ENCODE measurements at regions not wholly inside any gene's neighbourhood (a gene's known extent, or its start where the extent isn't known, plus 50 kb on each side); places are given as distances from the start of the nearest gene placed in this dataset.
"Not testable (repeated sequence)": the region's sequence is repeated elsewhere in the genome, so short reads cannot be mapped to it uniquely, and the experiment has no call there.

GRCh38 chr3:6066397-6066796, 794.5 kb upstream of the GRM7 start:
- dilution Hi-C loops (cut with MboI; ENCODE audit: extremely low pct_ligation_motif_present, low sequenced_read_pairs) (no loop called here), intact Hi-C loops (cut with micrococcal nuclease) (no loop called here)
- FAIRE-seq (no peak), DNase-seq (ENCODE audit: low read depth, low spot score) (no peak)
- Histone ChIP-seq H3K79me2 (ENCODE audit: control insufficient read depth, insufficient read depth, low read length) (no peaks in the 10 kb centered on the region), H3K27me3 (ENCODE audit: control insufficient read depth in 2 of 2, insufficient read depth in 2 of 2, low read length in 2 of 2) (no peaks in the 10 kb centered on the region), H3K36me3 (ENCODE audit: control insufficient read depth in 2 of 2, extremely low read depth in 1 of 2, insufficient read depth in 2 of 2, low read length in 2 of 2) (no peaks in the 10 kb centered on the region), H3K9ac (replicated peaks; ENCODE audit: extremely low read depth, insufficient read depth, low read length) (no peak overlapping the region), H3K4me1 (ENCODE audit: control insufficient read depth, extremely low read depth, insufficient read depth, low read length) (no peaks in the 10 kb centered on the region), H3K27ac (ENCODE audit: insufficient read depth, low read depth, low read length) (no peak overlapping the region), H3K9me1 (replicated peaks; ENCODE audit: control insufficient read depth, extremely low read depth, insufficient read depth, low read length) (no peaks in the 10 kb centered on the region), H3K9me3 (replicated peaks; ENCODE audit: control insufficient read depth, insufficient read depth, low read length) (peaks cover 2% of the 10 kb centered on the region), H3K4me2 (ENCODE audit: insufficient read depth, low read length) (no peak overlapping the region), H3K4me3 (replicated peaks in 1 of 3; ENCODE audit: insufficient read depth in 1 of 3, low read depth in 1 of 3, low read length in 3 of 3) (no peak overlapping the region), H2AFZ (ENCODE audit: low read depth, low read length) (no peak overlapping the region), H4K20me1 (replicated peaks; ENCODE audit: control insufficient read depth, extremely low read depth, insufficient read depth, low read length) (no peaks in the 10 kb centered on the region)
- ChIA-PET POLR2A (no interaction called here), CTCF (no interaction called here)
- no TSS peak for BruUV-seq (replicated peaks)
- TF ChIP-seq GATA2 (IDR thresholded peaks at IDR 0.05; ENCODE audit: insufficient read depth, insufficient read length, low read depth, low read length) (no peak), FOS (IDR thresholded peaks at IDR 0.05; ENCODE audit: borderline replicate concordance, insufficient read depth, low read length) (no peak), CTCF (IDR thresholded peaks at IDR 0.05; ENCODE audit: extremely low read depth in 1 of 2, insufficient read depth in 1 of 2, low read depth in 1 of 2, low read length in 2 of 2) (no peak), MYC (IDR thresholded peaks at IDR 0.05; ENCODE audit: low read depth, low read length) (no peak), JUN (IDR thresholded peaks at IDR 0.05; ENCODE audit: borderline replicate concordance, insufficient read depth, insufficient read length, low read depth) (no peak), POLR2A (IDR thresholded peaks at IDR 0.05; ENCODE audit: low read depth, low read length) (no peak), EZH2 (IDR thresholded peaks at IDR 0.05; ENCODE audit: borderline replicate concordance, low read depth, low read length, severe bottlenecking) (no peak), POLR2AphosphoS5 (IDR thresholded peaks at IDR 0.05; ENCODE audit: insufficient read depth, low read depth, low read length) (no peak), MAX (IDR thresholded peaks at IDR 0.05; ENCODE audit: insufficient read depth, insufficient read length) (no peak)

GRCh38 chr3:6066868-6067578, 793.9 kb upstream of the GRM7 start:
- H4K20me1 ChIP-seq (replicated peaks; ENCODE audit: control insufficient read depth, extremely low read depth, insufficient read depth, low read length); H3K27me3 ChIP-seq (ENCODE audit: control insufficient read depth in 2 of 2, insufficient read depth in 2 of 2, low read length in 2 of 2); H3K9ac ChIP-seq (replicated peaks; ENCODE audit: extremely low read depth, insufficient read depth, low read length); H3K9me1 ChIP-seq (replicated peaks; ENCODE audit: control insufficient read depth, extremely low read depth, insufficient read depth, low read length); H3K36me3 ChIP-seq (ENCODE audit: control insufficient read depth in 2 of 2, extremely low read depth in 1 of 2, insufficient read depth in 2 of 2, low read length in 2 of 2); DNase-seq (ENCODE audit: low read depth, low spot score); CTCF ChIA-PET; dilution Hi-C loops (cut with MboI; ENCODE audit: extremely low pct_ligation_motif_present, low sequenced_read_pairs); H3K4me3 ChIP-seq (replicated peaks in 1 of 3; ENCODE audit: insufficient read depth in 1 of 3, low read depth in 1 of 3, low read length in 3 of 3); H3K4me2 ChIP-seq (ENCODE audit: insufficient read depth, low read length); H3K27ac ChIP-seq (ENCODE audit: insufficient read depth, low read depth, low read length); POLR2A ChIA-PET; H3K9me3 ChIP-seq (replicated peaks; ENCODE audit: control insufficient read depth, insufficient read depth, low read length); FAIRE-seq; BruUV-seq (replicated peaks); H3K4me1 ChIP-seq (ENCODE audit: control insufficient read depth, extremely low read depth, insufficient read depth, low read length); H2AFZ ChIP-seq (ENCODE audit: low read depth, low read length); intact Hi-C loops (cut with micrococcal nuclease); H3K79me2 ChIP-seq (ENCODE audit: control insufficient read depth, insufficient read depth, low read length): not testable (repeated sequence)

All from endothelial cell of umbilical vein (primary cell).